Activated CD8-positive, alpha-beta memory T cell treated with anti-CD3 and anti-CD28 coated beads, Interleukin-2, amount 50 U/mL, for 4 hours (primary cell): ENCODE measurements at regions not wholly inside any gene's neighbourhood (a gene's known extent, or its start where the extent isn't known, plus 50 kb on each side); places are given as distances from the start of the nearest gene placed in this dataset.

Experiments
- DNase-seq: peaks from one replicate; pipeline ENCODE4 v3.0.0-alpha.2; 2020

DNA sequence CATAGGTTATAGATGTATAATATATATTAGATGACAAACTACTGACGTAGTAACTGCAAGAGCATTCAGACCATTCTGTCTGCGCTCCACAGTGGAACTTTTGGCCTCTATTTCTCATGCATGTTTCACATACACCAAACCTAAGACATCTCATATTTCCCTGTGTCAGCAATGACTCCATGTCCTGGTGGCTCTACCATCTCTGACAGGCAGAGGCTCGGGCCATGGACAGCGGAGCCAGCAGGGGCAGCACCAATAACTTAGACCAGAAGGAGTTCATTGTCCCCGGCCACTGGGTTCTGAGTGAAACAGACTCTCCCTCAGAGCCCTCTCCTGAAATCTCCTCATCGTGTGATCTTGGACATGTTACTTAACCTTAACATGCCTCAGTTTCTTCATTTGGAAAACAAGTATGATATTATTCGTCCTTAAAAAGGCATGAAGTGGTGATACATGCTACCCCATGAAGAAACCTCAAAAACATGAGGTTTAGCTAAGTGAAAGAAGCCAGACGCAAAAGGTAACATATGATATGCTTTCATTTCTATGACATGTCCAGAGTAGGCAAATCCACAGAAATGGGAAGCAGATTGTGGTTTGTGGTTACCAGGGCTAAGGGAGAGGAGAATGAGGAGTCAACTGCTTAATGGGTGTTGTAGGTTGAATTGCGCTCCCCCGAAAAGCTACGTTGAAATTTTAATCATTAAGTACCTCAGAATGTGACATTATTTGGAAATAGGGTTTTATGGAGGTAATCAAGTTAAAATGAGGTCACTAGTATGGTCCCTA is 564.0 kb upstream of the JARID2 start:
- DNase-seq, result no peak

DNA sequence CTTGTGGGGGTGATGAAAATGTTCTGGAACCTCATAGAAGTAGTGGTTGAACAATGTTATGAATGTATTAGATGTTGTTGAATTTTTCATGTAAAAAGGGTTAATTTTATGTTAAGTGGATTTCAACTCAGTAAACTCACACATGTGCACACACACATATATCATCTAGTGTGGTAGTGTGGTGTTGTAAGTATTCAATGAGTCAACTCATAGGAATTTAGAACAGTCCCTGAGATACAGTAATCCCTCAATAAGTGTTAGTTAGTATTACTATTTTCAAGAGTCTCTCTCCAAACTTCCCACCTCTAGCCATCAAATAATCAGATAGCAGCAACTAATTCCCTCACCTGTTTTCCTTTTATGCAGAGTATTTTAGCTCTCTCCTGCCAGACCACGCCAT is 563.1 kb upstream of the JARID2 start:
- no peak for DNase-seq

DNA sequence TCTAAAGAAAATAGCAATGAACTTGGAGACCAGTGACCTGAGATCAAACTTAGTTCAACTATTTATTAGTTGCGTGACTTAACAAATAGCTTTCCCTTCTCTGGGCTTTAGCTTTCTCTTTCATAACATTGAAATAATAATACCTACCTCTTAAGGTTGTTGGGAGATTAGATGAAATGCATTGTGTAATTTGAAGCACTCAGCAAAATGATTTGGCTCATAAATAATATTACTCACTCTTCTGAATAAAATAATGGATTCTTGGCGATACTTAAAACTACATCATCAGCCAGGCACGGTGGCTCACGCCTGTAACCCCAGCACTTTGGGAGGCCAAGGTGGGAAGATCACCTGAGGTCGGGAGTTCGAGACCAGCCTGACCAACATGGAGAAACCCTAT is 556.2 kb upstream of the JARID2 start:
- DNase-seq, result no peak

DNA sequence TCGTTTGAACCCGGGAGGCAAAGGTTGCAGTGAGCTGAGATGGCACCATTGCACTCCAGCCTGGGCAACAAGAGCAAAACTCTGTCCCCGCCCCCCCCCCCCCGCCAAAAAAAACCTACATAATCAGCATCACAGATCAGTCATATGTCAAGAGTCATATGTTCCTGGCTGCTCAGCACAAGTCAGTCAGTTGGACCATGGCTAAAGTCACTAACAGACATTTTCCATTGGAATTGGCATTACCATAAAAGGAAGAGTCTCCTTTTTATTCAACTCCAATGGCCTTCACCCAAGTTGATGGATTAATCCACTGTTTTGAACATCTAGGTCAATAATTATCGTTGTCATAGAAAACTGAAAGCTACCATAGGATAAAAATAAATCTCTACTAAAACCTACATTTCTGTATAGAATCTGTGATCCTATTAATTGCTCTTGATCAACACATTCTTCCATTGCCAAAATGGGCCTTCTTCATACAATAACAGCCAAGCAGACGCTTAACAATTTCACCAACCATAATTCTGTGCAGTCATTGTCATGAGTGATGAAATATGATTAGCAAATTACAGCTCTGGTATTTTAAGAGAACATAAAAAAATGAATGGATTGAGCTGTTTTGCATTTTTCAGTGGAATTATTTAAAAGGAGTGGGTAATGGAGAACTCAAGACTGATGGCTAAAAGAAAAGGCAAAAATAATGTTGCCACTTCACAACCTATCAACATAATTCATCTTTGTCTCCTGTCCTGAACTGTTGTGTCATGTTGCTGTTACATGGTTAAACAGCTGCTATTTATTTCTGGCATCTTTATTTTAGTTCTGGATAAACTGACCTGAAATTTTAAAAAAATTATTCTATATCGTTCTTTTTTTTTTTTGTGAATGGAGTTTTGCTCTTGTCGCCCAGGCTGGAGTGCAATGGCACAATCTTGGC is 555.5 kb upstream of the JARID2 start:
- DNase-seq, result no peak

DNA sequence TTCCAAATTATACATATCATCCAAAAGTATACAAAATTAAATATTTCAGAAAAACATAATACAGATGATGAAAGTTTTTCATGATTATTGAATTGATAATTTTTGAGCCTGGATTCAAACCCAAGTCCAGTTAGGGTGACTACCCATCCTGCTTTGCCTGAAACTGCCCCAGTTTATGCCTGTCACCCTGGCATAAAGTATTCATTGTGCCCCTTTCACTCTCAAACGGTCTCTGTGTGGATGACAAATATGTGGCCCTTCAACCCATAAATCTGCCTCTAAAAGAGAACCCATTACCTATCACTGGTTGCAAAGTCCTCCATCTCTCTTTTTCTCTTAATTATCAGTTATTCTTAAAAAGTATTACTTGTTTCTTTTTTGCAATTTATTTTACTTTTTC is 553.7 kb upstream of the JARID2 start:
- DNase-seq, result no peak

DNA sequence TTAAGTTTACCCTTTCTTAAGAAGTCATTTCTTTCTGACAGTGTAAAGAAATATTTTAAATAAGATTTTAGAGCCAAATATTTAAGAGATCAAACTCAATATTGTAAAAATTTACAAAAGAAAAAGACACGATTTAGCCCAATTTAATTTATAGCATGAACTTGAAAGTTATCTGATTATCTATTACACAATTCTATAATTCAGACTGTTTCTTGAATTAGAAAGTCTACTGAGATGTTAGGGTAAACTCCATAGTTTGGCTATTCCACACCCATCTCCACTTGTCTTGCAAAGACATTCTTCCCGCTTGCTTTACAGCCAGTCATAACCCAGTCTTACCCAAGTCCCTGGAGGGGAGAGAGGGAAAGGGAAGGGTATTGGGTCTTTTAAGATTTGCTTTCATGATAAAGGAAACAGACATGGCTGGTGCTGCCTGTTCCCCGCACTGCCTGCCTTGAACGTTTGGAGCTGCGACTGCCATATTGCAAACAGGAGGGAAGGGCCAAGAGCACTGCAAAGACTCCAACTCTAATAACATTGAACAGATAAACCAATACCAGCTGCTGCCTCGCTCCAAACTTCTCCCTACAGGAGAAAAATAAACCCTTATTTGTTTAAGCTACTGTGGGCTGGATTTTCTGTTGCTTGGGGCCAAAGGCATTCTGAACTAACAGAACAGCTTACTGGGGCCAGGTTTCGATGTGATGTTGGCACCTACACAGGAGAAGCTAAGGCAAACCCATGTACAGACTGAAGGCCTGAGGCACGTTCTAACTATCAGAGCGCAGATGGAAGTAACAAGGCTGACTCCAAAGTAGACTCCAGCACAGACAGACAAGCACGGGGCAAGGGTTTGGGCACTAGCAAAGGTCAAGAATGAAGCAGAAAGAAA is 552.3 kb upstream of the JARID2 start:
- no peak for DNase-seq

DNA sequence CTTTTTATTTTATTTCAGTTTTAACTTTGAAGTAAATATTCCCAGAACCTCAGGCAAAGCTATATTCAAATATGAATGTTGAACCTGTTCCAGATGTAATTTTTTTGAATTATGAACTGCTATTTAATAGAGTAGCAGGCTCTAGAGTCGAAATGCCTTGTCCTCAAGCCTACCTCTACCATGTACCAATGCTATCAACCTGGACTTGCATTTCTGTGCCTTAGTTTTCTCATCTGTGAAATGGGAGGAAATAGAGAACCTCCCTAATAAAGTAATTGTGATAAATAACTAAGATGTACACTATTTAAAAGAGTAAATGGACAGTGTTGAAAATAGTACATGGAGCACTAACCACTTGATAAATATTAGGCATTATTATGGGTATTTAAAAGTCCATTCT is 551.6 kb upstream of the JARID2 start:
- no peak for DNase-seq

DNA sequence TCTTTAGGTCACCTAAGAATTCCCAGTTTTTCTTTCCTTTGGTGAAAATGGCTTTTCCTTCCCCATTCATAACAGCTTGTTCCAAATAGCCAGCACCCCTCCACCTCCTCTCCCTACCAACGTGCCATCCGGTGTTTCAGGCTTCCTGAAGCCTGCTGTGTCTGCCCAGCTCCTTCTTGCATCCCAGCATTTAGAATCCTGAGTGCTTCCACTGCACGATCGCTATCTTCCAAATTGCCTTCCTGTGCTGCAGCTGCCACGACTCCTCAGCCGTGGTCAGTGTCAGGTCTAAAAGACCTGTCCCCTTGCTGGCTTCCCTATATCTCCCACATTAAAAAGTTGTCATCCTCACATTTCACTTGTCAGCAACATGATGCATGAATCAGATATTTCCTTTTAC is 550.3 kb upstream of the JARID2 start:
- no peak for DNase-seq

DNA sequence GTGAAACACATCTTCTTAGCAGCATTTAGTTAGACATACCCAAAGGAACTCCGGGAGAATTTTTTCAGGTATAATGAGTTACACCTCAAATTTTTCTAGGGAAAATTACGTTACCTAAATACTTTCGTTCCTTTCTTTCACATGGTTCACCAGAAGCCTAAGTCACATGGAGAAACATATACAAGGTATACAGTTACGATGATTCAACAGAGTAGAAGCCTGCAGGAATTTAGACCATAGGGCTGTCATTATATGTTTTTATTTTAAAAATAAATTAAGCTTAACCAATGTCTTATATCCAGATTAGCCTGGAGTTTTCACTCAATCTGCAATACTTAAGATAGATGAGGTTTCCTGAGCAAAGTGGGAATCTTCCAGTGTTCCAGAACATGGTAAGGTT is 549.5 kb upstream of the JARID2 start:
- DNase-seq, result no peak

DNA sequence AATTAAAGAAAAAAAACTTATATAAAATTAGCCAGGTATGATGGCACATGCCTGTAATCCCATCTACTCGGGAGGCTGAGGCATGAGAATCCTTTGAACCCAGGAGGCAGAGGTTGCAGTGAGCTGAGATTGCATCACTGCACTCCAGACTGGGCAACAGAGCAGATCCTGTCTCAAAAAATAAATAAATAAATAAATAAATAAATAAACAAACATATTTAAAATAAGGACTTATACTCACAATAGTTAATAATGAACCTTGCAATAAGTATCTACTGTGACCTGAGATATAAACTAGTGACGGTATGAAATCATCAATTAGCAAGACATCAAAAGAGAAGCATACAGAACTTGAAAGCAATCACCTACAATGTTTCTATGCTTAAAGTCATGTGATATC is 548.4 kb upstream of the JARID2 start:
- DNase-seq, result no peak

DNA sequence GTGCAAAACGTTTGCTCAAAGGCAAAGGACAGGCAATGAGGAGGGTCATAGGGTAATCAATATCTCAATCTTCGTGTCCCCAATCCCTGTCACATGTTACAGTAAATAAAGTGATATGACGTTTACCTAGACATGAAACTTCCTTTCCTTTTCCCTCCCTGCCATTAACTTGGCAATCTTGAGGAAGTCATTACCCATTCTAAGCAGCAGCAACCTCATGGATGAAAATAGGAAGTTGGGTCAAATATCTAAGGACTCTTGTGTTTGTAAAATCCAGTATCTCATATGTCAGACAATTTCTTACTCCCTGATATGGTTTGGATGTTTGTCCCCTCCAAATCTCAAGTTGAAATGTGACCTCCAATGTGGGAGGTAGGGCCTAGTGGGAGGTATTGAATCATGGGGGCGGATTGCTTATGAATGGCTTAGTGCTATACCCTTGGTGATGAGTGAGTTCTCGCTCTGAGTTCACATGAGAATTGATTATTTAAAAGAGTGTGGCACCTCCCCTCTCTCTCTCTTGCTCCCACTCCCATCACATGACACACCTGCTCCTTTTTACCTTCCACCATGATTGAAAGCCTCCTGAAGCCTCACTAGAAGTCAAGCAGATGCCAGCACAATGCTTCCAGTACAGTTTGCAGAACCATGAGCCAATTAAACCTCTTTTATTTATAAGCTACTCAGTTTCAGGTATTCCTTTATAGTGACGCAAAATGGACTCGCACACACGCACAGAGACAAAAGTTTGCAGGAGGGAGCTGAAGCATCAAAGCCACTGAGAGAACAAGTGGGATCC is 545.9 kb upstream of the JARID2 start:
- DNase-seq, result no peak

DNA sequence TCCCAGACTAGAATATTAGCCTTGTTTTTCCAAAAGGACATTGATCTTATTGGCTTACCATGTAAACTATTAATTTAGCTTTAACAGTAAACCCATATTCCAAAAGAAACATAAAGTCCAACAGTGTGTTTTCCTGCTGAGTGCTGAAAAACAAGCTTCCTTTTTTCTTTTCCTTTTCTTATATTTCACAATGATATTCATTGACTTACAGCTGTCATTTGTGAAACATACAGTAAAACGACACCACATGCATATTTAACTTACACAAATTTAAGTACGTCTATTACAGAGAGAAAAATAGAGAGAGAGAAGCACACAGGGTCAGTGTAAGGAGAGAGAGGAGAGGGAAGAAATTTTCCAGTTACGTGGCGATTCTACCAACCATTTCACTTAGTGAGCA is 543.9 kb upstream of the JARID2 start:
- DNase-seq, result no peak

DNA sequence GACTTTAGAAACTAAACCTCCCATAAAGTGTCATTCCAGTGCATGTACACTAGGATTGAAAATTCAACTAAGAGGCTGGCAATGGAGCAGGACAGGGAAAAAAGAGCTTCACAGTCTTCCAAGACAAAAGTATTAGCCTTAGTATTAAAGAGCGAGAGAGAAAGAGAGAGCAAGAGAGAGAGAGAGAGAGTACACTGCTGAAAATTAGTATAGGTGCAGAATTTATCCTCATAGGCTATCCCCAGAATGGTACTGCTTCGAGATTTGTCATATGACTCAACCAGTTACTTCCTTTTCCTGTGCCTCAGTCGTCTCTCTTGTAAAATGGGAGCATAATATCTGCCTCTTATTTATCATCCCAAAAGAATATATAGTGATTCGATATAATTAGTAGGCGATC is 543.2 kb upstream of the JARID2 start:
- no peak for DNase-seq

DNA sequence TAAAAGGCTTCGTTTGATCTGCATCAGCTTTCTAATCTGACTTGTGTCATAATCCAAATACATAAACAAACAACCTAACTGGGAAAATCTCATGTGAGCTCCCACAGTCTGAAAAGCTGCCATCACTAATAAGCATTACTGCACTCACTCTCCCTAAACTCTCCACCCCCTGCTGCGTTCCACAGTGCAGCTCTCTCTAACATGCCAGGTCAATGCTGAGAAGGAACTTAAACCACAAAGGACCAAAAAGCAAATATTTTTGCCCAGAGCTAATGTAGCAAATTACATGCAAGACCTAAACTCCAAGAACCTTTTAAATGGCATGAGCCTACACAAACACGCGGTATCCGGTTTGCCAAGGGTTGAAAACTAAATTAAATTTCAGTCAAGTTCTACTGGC is 542.3 kb upstream of the JARID2 start:
- no peak for DNase-seq

DNA sequence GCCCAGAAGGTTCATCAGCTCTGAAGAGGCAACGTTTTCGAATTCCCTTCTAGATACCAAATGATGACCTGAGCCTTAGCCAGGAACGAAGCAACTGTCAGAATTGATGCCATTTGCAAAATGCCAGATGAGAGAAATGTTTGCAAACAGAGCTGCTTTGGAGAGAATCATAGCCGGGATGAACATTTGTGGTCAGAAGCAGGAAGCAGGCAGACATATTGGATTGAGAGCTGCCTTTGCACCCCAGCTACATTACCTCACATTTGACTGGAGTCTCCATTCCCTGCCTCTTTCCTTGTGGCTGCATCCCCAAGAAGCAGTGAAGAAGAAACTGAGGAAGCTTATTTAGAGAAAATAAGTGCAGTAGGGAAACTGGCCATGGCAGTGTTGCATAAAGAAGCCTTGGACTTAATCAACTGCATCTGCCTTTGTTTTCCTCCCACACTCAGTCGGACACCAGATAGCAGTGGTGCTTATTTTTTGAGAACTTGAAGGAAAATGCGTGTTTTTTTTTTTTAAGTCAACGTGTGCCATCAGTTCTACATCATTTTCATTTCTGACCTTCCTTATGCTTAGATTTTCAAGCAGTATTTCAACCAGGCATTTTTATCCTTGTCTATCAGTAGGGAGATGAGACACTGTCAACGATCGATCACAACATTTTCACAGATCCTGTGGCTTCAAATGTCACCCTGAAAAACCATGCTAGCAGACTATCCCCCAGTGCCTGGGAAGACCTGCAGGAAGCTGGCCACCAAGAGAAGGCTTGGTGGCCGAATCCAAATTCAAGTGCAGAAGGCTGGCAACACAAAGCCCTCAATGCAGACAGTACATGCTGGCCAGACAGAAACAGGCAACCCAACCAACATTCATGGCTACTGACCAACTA is 541.2 kb upstream of the JARID2 start:
- DNase-seq, result no peak

DNA sequence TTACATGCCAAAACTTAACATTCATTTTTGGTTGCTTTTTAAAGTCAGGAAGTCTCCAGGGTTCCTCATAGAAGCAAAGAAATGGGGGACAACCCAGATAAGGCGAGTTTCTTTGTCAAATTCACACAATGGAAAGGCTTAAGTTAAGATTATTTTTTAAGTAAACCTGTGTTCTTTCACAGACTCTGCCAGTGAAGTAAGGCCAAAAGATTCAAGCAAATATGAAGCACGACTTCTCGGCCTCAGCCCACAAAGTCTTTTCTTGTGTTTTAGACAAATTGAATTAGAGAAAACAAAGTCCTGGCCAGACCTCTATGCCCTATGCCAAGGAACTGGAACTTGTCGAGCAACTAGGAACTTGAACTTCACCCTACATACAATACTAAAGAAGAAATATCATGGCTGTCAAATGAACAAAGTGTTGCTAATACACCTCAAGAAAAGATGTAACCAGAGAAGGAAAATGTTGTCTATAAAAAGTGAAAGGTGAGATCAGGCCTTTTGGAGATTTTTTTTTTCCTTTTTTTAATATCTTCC is 540.0 kb upstream of the JARID2 start:
- no peak for DNase-seq

DNA sequence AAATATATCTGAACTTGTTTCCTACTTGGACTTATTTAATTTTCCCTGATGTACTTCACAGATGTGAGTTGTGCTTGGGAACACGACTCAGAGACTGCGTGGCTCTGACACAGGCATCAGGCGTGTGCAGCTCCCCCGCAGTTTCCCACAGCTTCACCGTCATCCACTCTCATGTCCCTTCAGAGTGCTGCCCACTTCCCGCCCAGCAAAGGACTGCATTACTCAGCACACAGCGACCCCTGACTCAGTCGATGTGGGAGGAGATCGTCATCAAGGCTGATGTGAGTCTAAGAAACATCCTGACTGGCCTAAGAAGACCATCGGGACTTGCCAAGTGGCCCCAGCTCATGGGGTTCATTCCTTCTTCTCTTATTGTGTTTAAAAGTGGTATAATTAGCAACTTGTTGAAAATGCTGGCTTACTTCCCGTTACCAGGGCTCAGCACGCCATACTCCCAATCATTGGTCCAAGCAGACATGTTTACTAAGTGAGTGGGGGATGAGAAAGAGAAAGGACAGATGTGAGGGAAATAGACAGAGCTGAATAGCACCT is 539.4 kb upstream of the JARID2 start:
- DNase-seq, result peak; percentile 59

DNA sequence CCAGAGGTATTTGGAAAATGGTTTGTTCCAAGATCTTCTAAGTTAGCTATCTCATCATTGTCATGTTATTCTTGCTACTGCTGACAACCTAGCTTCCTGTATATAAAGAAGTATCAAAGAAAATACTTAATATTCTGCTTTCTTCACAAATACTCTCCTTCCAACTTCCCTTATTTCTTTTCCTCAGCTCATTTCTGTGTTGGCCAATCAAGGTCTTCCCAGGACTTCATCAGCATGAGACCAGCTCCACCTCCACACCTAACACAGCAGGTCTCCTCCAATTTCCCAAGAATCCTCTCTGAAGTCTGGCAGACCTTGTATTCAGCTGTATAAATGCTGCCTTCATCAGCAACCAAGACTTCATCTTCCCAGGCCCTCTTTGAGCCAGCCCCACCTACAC is 538.6 kb upstream of the JARID2 start:
- no peak for DNase-seq

DNA sequence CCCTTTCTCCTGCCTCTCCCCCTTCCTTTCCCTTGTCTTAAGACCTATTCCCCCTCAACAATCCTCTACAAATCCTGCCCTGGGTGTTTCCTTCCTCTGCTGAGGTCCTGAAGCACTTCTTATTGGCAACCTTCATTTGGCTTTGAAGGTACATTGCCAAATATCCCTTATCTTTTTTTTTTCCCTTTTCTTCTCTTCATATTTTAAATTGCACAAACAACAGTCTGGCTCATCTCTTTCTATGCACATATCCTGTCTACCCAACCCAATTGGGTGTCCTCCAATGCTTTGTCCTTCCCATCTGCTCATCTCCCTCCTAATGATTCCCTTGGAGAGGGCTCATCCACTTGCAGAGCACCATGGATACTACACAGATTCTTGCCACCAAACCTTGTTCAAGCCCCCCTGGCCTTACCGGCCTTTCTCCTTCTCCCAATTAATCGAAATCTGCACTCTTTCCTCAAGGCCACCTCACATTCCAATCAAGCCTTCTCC is 537.9 kb upstream of the JARID2 start:
- no peak for DNase-seq

DNA sequence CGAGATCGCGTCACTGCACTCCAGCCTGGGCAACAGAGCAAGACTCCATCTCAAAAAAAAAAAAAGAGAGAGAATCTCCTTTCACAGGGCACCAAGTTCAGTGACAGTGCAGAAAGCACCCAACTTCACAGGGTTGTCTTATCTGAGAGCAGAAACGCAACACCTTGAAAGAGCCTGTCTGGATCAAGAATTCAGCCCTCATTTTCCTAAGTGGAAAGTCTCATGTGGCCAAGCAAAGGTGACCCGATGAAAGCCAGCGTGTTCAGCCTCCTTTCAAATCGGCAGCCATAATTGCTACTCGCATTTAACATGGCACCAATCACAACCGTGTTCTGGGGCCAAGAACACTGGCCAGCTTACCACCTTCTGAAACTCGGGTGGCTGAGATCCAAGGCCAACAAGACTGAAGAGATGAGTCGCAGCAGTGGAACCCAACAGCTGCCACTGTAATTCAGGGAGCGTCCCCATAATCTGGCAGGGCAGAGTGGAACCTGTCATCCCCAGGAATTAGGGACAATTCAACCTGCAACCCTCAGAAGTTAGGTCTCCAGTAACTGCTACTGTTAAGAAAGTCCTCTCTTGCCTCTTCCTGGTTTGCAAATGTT is 536.7 kb upstream of the JARID2 start:
- no peak for DNase-seq
